ENCODE measurements at regions not wholly inside any gene's neighbourhood (a gene's known extent, or its start where the extent isn't known, plus 50 kb on each side); places are given as distances from the start of the nearest gene placed in this dataset.
A peak's percentile ranks its signal among the peaks of the same experiment; 100 is the strongest.

DNA sequence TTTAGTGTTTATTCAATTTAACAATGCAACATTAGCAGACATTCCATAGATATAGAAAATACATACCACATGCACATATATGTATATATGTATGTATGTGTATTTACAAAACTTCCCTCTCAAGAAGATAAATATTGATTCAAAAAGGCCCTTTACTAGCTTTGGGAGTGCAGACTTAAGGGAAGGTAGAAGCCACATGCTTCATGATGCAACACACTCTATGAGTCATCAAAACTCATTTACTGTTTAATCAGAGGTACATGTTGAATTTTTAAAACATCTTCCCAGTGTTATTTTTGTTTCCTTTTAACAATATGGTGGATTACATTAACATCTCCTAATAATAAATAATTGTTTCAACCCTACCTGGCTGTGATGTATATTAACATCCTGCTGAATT lies 61.4 kb upstream of the KIRREL1 start:
- TF ChIP-seq GABPA (IDR thresholded peaks at IDR 0.05 in 1 of 2, conservative IDR thresholded peaks at IDR 0.05 in 1 of 2) (no peak), YY1 (IDR thresholded peaks at IDR 0.05) (no peak), JUND (IDR thresholded peaks at IDR 0.05) (peak; percentile 8 to 18), RAD21 (IDR thresholded peaks at IDR 0.05) (no peak), SP1 (IDR thresholded peaks at IDR 0.05) (no peak), TAF1 (conservative IDR thresholded peaks at IDR 0.05) (no peak), FOXA1 (IDR thresholded peaks at IDR 0.05) (no peak), EGR1 (IDR thresholded peaks at IDR 0.05; ENCODE audit: low read depth in 2 of 2) (no peak), RXRA (IDR thresholded peaks at IDR 0.05) (no peak)
- TF ChIP-seq, protein P1, sequence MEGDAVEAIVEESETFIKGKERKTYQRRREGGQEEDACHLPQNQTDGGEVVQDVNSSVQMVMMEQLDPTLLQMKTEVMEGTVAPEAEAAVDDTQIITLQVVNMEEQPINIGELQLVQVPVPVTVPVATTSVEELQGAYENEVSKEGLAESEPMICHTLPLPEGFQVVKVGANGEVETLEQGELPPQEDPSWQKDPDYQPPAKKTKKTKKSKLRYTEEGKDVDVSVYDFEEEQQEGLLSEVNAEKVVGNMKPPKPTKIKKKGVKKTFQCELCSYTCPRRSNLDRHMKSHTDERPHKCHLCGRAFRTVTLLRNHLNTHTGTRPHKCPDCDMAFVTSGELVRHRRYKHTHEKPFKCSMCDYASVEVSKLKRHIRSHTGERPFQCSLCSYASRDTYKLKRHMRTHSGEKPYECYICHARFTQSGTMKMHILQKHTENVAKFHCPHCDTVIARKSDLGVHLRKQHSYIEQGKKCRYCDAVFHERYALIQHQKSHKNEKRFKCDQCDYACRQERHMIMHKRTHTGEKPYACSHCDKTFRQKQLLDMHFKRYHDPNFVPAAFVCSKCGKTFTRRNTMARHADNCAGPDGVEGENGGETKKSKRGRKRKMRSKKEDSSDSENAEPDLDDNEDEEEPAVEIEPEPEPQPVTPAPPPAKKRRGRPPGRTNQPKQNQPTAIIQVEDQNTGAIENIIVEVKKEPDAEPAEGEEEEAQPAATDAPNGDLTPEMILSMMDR (IDR thresholded peaks at IDR 0.05; ENCODE audit: low read depth, low read length, missing input control), result no peak
- TF ChIP-seq, protein P2, sequence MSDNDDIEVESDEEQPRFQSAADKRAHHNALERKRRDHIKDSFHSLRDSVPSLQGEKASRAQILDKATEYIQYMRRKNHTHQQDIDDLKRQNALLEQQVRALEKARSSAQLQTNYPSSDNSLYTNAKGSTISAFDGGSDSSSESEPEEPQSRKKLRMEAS (IDR thresholded peaks at IDR 0.05), result no peak
- TF ChIP-seq, protein P3, sequence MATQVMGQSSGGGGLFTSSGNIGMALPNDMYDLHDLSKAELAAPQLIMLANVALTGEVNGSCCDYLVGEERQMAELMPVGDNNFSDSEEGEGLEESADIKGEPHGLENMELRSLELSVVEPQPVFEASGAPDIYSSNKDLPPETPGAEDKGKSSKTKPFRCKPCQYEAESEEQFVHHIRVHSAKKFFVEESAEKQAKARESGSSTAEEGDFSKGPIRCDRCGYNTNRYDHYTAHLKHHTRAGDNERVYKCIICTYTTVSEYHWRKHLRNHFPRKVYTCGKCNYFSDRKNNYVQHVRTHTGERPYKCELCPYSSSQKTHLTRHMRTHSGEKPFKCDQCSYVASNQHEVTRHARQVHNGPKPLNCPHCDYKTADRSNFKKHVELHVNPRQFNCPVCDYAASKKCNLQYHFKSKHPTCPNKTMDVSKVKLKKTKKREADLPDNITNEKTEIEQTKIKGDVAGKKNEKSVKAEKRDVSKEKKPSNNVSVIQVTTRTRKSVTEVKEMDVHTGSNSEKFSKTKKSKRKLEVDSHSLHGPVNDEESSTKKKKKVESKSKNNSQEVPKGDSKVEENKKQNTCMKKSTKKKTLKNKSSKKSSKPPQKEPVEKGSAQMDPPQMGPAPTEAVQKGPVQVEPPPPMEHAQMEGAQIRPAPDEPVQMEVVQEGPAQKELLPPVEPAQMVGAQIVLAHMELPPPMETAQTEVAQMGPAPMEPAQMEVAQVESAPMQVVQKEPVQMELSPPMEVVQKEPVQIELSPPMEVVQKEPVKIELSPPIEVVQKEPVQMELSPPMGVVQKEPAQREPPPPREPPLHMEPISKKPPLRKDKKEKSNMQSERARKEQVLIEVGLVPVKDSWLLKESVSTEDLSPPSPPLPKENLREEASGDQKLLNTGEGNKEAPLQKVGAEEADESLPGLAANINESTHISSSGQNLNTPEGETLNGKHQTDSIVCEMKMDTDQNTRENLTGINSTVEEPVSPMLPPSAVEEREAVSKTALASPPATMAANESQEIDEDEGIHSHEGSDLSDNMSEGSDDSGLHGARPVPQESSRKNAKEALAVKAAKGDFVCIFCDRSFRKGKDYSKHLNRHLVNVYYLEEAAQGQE (IDR thresholded peaks at IDR 0.05), result no peak
- TF ChIP-seq, protein P4, sequence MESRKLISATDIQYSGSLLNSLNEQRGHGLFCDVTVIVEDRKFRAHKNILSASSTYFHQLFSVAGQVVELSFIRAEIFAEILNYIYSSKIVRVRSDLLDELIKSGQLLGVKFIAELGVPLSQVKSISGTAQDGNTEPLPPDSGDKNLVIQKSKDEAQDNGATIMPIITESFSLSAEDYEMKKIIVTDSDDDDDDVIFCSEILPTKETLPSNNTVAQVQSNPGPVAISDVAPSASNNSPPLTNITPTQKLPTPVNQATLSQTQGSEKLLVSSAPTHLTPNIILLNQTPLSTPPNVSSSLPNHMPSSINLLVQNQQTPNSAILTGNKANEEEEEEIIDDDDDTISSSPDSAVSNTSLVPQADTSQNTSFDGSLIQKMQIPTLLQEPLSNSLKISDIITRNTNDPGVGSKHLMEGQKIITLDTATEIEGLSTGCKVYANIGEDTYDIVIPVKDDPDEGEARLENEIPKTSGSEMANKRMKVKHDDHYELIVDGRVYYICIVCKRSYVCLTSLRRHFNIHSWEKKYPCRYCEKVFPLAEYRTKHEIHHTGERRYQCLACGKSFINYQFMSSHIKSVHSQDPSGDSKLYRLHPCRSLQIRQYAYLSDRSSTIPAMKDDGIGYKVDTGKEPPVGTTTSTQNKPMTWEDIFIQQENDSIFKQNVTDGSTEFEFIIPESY (IDR thresholded peaks at IDR 0.05), result no peak
